WTC11 (cell line): ENCODE measurements at regions not wholly inside any gene's neighbourhood (a gene's known extent, or its start where the extent isn't known, plus 50 kb on each side); places are given as distances from the start of the nearest gene placed in this dataset.

Experiments
- ATAC-seq: fragments of 200-7000 bp; cut with Tn5 transposase; 2 replicates; pipeline ENCODE4 v1.10.0; 2021; ENCODE audit warnings: mild to moderate bottlenecking, moderate library complexity
- CTCF ChIA-PET: fragments of 300-600 bp; sonication (Branson Sonifier 250); formaldehyde crosslinking; loops from one replicate; lab custom pipeline; 2021; ENCODE audit warnings: antibody characterized with exemption; lab: Charles Lee
- POLR2A ChIA-PET: fragments of 350-600 bp; sonication (Branson Sonifier 250); formaldehyde crosslinking; loops from one replicate; lab custom pipeline; 2021; ENCODE audit warnings: antibody characterized with exemption; lab: Charles Lee
- DNase-seq: peaks from one replicate; pipeline ENCODE4 v3.0.0; 2021; ENCODE audit warnings: low spot score
- H3K27ac Mint-ChIP-seq: 2 replicates; pipeline ENCODE4 v1.8.0; 2021; ENCODE audit warnings: mixed read lengths
- H3K27me3 Mint-ChIP-seq: 2 replicates; pipeline ENCODE4 v1.8.0; 2021; ENCODE audit warnings: low read depth, mild to moderate bottlenecking, moderate library complexity, mixed read lengths
- H3K36me3 Mint-ChIP-seq: 2 replicates; pipeline ENCODE4 v1.8.0; 2021; ENCODE audit warnings: mixed read lengths
- H3K4me1 Mint-ChIP-seq: 2 replicates; pipeline ENCODE4 v1.8.0; 2022; ENCODE audit warnings: mixed read lengths
- H3K4me3 Mint-ChIP-seq: 2 replicates; pipeline ENCODE4 v1.8.0; 2021; ENCODE audit warnings: mild to moderate bottlenecking, moderate library complexity, mixed read lengths
- H3K9me3 Mint-ChIP-seq: 2 replicates; pipeline ENCODE4 v1.8.0; 2021; ENCODE audit warnings: mixed read lengths
- AR ChIP-seq: fragments of 250-450 bp; sonication (Bioruptor Pico); IDR thresholded peaks from 2 replicates; pipeline ENCODE4 v1.9.0; 2021; ENCODE audit warnings: mild to moderate bottlenecking
- ARID4B ChIP-seq: sonication (generic); formaldehyde crosslinking; IDR thresholded peaks from 2 replicates; pipeline ENCODE4 v1.8.0; 2023; ENCODE audit warnings: missing genetic modification reagents, mild to moderate bottlenecking, borderline replicate concordance
- CDX4 ChIP-seq: fragments of 250-450 bp; sonication (Bioruptor Pico); IDR thresholded peaks from 2 replicates; pipeline ENCODE4 v1.9.0; 2021; ENCODE audit warnings: moderate library complexity, mild to moderate bottlenecking, inconsistent platforms, borderline replicate concordance
- ESRRA ChIP-seq: sonication (generic); formaldehyde crosslinking; IDR thresholded peaks from 2 replicates; pipeline ENCODE4 v1.8.1; 2022; ENCODE audit warnings: mild to moderate bottlenecking, missing genetic modification reagents, borderline replicate concordance
- FOXJ3 ChIP-seq: sonication (generic); formaldehyde crosslinking; IDR thresholded peaks from 2 replicates; pipeline ENCODE4 v1.9.0; 2021; ENCODE audit warnings: missing genetic modification reagents, mild to moderate bottlenecking, borderline replicate concordance
- FOXP4 ChIP-seq: sonication (generic); formaldehyde crosslinking; IDR thresholded peaks from 2 replicates; pipeline ENCODE4 v1.8.0; 2022; ENCODE audit warnings: mild to moderate bottlenecking, missing genetic modification reagents
- GABPB1 ChIP-seq: sonication (generic); formaldehyde crosslinking; IDR thresholded peaks from 2 replicates; pipeline ENCODE4 v1.8.1; 2023; ENCODE audit warnings: mild to moderate bottlenecking, missing genetic modification reagents
- GTF2I ChIP-seq: fragments of 250-450 bp; sonication (Bioruptor Pico); conservative IDR thresholded peaks from 2 replicates; pipeline ENCODE4 v1.4.0; 2021; ENCODE audit warnings: mild to moderate bottlenecking
- HMGXB4 ChIP-seq: sonication (generic); formaldehyde crosslinking; IDR thresholded peaks from 2 replicates; pipeline ENCODE4 v1.8.1; 2023; ENCODE audit warnings: mild to moderate bottlenecking, moderate library complexity, missing genetic modification reagents
- IRF1 ChIP-seq: sonication (generic); formaldehyde crosslinking; IDR thresholded peaks from 2 replicates; pipeline ENCODE4 v1.8.0; 2023; ENCODE audit warnings: missing genetic modification reagents
- KAT7 ChIP-seq: sonication (generic); formaldehyde crosslinking; IDR thresholded peaks from 2 replicates; pipeline ENCODE4 v1.8.1; 2023; ENCODE audit warnings: missing genetic modification reagents, mild to moderate bottlenecking, borderline replicate concordance
- MLX ChIP-seq: sonication (generic); formaldehyde crosslinking; IDR thresholded peaks from 2 replicates; pipeline ENCODE4 v1.8.1; 2023; ENCODE audit warnings: mild to moderate bottlenecking, missing genetic modification reagents, moderate library complexity
- OVOL2 ChIP-seq: fragments of 250-450 bp; sonication (Bioruptor Pico); IDR thresholded peaks from 2 replicates; pipeline ENCODE4 v1.9.0; 2021; ENCODE audit warnings: mild to moderate bottlenecking, borderline replicate concordance
- PREB ChIP-seq: sonication (generic); formaldehyde crosslinking; IDR thresholded peaks from 2 replicates; pipeline ENCODE4 v1.8.1; 2022; ENCODE audit warnings: mild to moderate bottlenecking, missing genetic modification reagents, moderate library complexity, borderline replicate concordance
- RORB ChIP-seq: fragments of 250-450 bp; sonication (Bioruptor Pico); IDR thresholded peaks from 2 replicates; pipeline ENCODE4 v1.9.0; 2021; ENCODE audit warnings: mild to moderate bottlenecking
- SMAD3 ChIP-seq: sonication (generic); formaldehyde crosslinking; IDR thresholded peaks from 2 replicates; pipeline ENCODE4 v1.8.0; 2022; ENCODE audit warnings: missing genetic modification reagents, mild to moderate bottlenecking, borderline replicate concordance
- SMAD4 ChIP-seq: sonication (generic); formaldehyde crosslinking; IDR thresholded peaks from 2 replicates; pipeline ENCODE4 v1.8.0; 2022; ENCODE audit warnings: mild to moderate bottlenecking, missing genetic modification reagents
- ZNF317 ChIP-seq: sonication (generic); formaldehyde crosslinking; IDR thresholded peaks from 2 replicates; pipeline ENCODE4 v1.8.1; 2023; ENCODE audit warnings: low read depth, mild to moderate bottlenecking, moderate library complexity, missing genetic modification reagents, borderline replicate concordance
- ZNF423 ChIP-seq: fragments of 250-450 bp; sonication (Bioruptor Pico); IDR thresholded peaks from 2 replicates; pipeline ENCODE4 v2.1.2; 2022; ENCODE audit warnings: mild to moderate bottlenecking, moderate library complexity
- ZNF425 ChIP-seq: fragments of 250-450 bp; sonication (Bioruptor Pico); conservative IDR thresholded peaks from 2 replicates; pipeline ENCODE4 v1.9.0; 2021; ENCODE audit warnings: mild to moderate bottlenecking

- POLR2A ChIA-PET: interaction anchor here (0.6 kb wide), 1 partner anchor 137 kb away, joined by 3 read pairs; no protein-coding TSS in a partner anchor
- CTCF ChIA-PET: no interaction called here
- no peak overlapping the region for H3K4me3 Mint-ChIP-seq
- no peak for DNase-seq
- ATAC-seq: no peak
- H3K27me3 Mint-ChIP-seq: no peaks in the 10 kb centered on the region
- H3K36me3 Mint-ChIP-seq: peaks cover 32% of the 10 kb centered on the region
- TF ChIP-seq ESRRA: no peak
- no peak for TF ChIP-seq IRF1 (CRISPR knock-in tag)
- TF ChIP-seq FOXP4: no peak
- no peak for TF ChIP-seq GTF2I (CRISPR knock-in tag)
- TF ChIP-seq KAT7 (CRISPR knock-in tag): no peak
- no peak for TF ChIP-seq FOXJ3 (CRISPR knock-in tag)
- TF ChIP-seq GABPB1 (CRISPR knock-in tag): no peak
- no peak for TF ChIP-seq AR (CRISPR knock-in tag)
- TF ChIP-seq ZNF317 (CRISPR knock-in tag): no peak
- no peak for TF ChIP-seq RORB
- TF ChIP-seq CDX4 (CRISPR knock-in tag): no peak
- no peak for TF ChIP-seq MLX (CRISPR knock-in tag)
- TF ChIP-seq PREB (CRISPR knock-in tag): no peak
- TF ChIP-seq ZNF423: no peak
- TF ChIP-seq SMAD3: no peak
- no peak for TF ChIP-seq SMAD4 (CRISPR knock-in tag)
- TF ChIP-seq ARID4B (CRISPR knock-in tag): no peak
- no peak for TF ChIP-seq OVOL2
- TF ChIP-seq HMGXB4 (CRISPR knock-in tag): no peak
- TF ChIP-seq ZNF425 (CRISPR knock-in tag): no peak
- H3K9me3 Mint-ChIP-seq: peaks cover 53% of the 10 kb centered on the region
- H3K4me1 Mint-ChIP-seq: no peaks in the 10 kb centered on the region
- H3K27ac Mint-ChIP-seq: no peak overlapping the region
Measured at GRCh38 chr7:12847001-12847400, 159.6 kb downstream of the ARL4A start.
